HCT116 (cell line): ENCODE measurements at regions not wholly inside any gene's neighbourhood (a gene's known extent, or its start where the extent isn't known, plus 50 kb on each side); places are given as distances from the start of the nearest gene placed in this dataset.

Source experiments
- CTCF ChIP-seq, 3 experiments: fragments of 200-600 bp in 1 of 3; sonication (generic) in 1 of 3; IDR thresholded peaks in 2 of 3; conservative IDR thresholded peaks in 1 of 3; 2 replicates each; pipeline ENCODE4 v1.5.1; 2012 to 2017; ENCODE audit warnings: low read depth in 2 of 3, low read length in 2 of 3, antibody characterized with exemption in 1 of 3, borderline replicate concordance in 1 of 3, control low read depth in 1 of 3, mild to moderate bottlenecking in 1 of 3, mixed read lengths in 1 of 3, mixed run types in 1 of 3, moderate library complexity in 1 of 3; ENCODE audit not compliant: insufficient read depth in 1 of 3
- EZH2phosphoT487 ChIP-seq: fragments of 200-600 bp; IDR thresholded peaks from 2 replicates; pipeline ENCODE4 v1.6.1; 2018; ENCODE audit warnings: antibody characterized with exemption, borderline replicate concordance
- MAX ChIP-seq: IDR thresholded peaks from 2 replicates; pipeline ENCODE4 v1.6.1; 2012
- POLR2A ChIP-seq: IDR thresholded peaks from 2 replicates; pipeline ENCODE4 v1.7.0; 2011; ENCODE audit warnings: borderline replicate concordance; ENCODE audit not compliant: insufficient read depth, insufficient read length; ENCODE audit errors: extremely low read depth
- POLR2AphosphoS5 ChIP-seq: IDR thresholded peaks from 2 replicates; pipeline ENCODE4 v1.6.1; 2011; ENCODE audit warnings: mild to moderate bottlenecking, low read depth, low read length, moderate library complexity
- RAD21 ChIP-seq: IDR thresholded peaks from 2 replicates; pipeline ENCODE4 v1.6.1; 2012; ENCODE audit warnings: low read depth, mild to moderate bottlenecking
- YY1 ChIP-seq: IDR thresholded peaks from 2 replicates; pipeline ENCODE4 v1.6.1; 2011; ENCODE audit warnings: low read length, low read depth, moderate library complexity, mild to moderate bottlenecking; ENCODE audit not compliant: insufficient replicate concordance; ENCODE audit errors: extremely low read depth
- ZNF274 ChIP-seq: fragments of 200-500 bp; sonication (Bioruptor generic); IDR thresholded peaks from 2 replicates; pipeline ENCODE4 v1.6.1; 2014; ENCODE audit warnings: mild to moderate bottlenecking, low read depth, low read length, inconsistent platforms

GRCh38 chr3:81270603-81271379 lies 490.7 kb downstream of the GBE1 start:
- TF ChIP-seq CTCF (IDR thresholded peaks at IDR 0.05 in 2 of 3, conservative IDR thresholded peaks at IDR 0.05 in 1 of 3; ENCODE audit: borderline replicate concordance in 1 of 3, insufficient read depth in 1 of 3, low read depth in 2 of 3, low read length in 2 of 3) (no peak), EZH2phosphoT487 (no peak), YY1 (no peak), ZNF274 (no peak), POLR2AphosphoS5 (no peak), POLR2A (no peak), RAD21 (no peak), MAX (no peak)
